DOHH2 (cell line): ENCODE measurements at regions not wholly inside any gene's neighbourhood (a gene's known extent, or its start where the extent isn't known, plus 50 kb on each side); places are given as distances from the start of the nearest gene placed in this dataset.

Experiments
- H3F3A ChIP-seq: fragments of 200-600 bp; sonication (generic), shearing (Covaris generic); 2 replicates; pipeline ENCODE4 v1.6.0; 2016; ENCODE audit warnings: antibody characterized with exemption, mild to moderate bottlenecking; ENCODE audit not compliant: control insufficient read depth, insufficient read depth
- H3K27ac ChIP-seq: fragments of 200-600 bp; sonication (generic); 2 replicates; pipeline ENCODE4 v1.5.1; 2014; ENCODE audit warnings: low read depth, mild to moderate bottlenecking, low read length, moderate library complexity
- H3K27me3 ChIP-seq: fragments of 200-600 bp; sonication (generic); 2 replicates; pipeline ENCODE4 v1.6.1; 2014; ENCODE audit warnings: mild to moderate bottlenecking, low read length, mixed read lengths; ENCODE audit not compliant: control insufficient read depth
- H3K36me3 ChIP-seq: fragments of 200-600 bp; sonication (generic); 2 replicates; pipeline ENCODE4 v1.6.1; 2014; ENCODE audit warnings: mild to moderate bottlenecking, low read length, moderate library complexity, mixed read lengths; ENCODE audit not compliant: control insufficient read depth
- H3K4me1 ChIP-seq: fragments of 200-600 bp; sonication (generic); 2 replicates; pipeline ENCODE4 v1.6.1; 2014; ENCODE audit warnings: mild to moderate bottlenecking, low read length, mixed read lengths; ENCODE audit not compliant: control insufficient read depth
- H3K4me2 ChIP-seq: fragments of 200-600 bp; sonication (generic); 2 replicates; pipeline ENCODE4 v1.6.0; 2014; ENCODE audit warnings: mild to moderate bottlenecking, low read length, moderate library complexity
- H3K4me3 ChIP-seq: fragments of 200-600 bp; sonication (generic); 2 replicates; pipeline ENCODE4 v1.5.1; 2014; ENCODE audit warnings: mild to moderate bottlenecking, low read length, mixed read lengths
- H3K79me2 ChIP-seq: fragments of 200-600 bp; sonication (generic); 2 replicates; pipeline ENCODE4 v1.6.1; 2014; ENCODE audit warnings: mild to moderate bottlenecking, low read length, mixed read lengths; ENCODE audit not compliant: control insufficient read depth
- H3K9me2 ChIP-seq: fragments of 200-600 bp; sonication (generic); replicated peaks from 2 replicates; pipeline ENCODE4 v1.6.1; 2014; ENCODE audit warnings: mild to moderate bottlenecking, low read length, mixed read lengths; ENCODE audit not compliant: control insufficient read depth
- H3K9me3 ChIP-seq: fragments of 200-600 bp; sonication (generic); 2 replicates; pipeline ENCODE4 v1.6.1; 2014; ENCODE audit warnings: antibody characterized with exemption, low read length, mixed read lengths; ENCODE audit not compliant: control insufficient read depth, insufficient read depth
- H4K20me1 ChIP-seq: fragments of 200-600 bp; sonication (generic); 2 replicates; pipeline ENCODE4 v1.6.0; 2014; ENCODE audit warnings: low read depth, mild to moderate bottlenecking, antibody characterized with exemption, low read length, moderate library complexity; ENCODE audit not compliant: control insufficient read depth, insufficient read depth
- EZH2phosphoT487 ChIP-seq: fragments of 200-600 bp; sonication (generic); IDR thresholded peaks from 2 replicates; pipeline ENCODE4 v1.6.1; 2017; ENCODE audit warnings: borderline replicate concordance, mild to moderate bottlenecking, antibody characterized with exemption, low read length, moderate library complexity, mixed read lengths
- TF ChIP-seq, protein P1 (sequence below): fragments of 200-600 bp; sonication (generic); IDR thresholded peaks from one replicate; pipeline ENCODE4 v1.5.1; 2014; ENCODE audit warnings: antibody characterized with exemption, mild to moderate bottlenecking, low read depth, low read length; ENCODE audit not compliant: poor library complexity, severe bottlenecking

DNA sequence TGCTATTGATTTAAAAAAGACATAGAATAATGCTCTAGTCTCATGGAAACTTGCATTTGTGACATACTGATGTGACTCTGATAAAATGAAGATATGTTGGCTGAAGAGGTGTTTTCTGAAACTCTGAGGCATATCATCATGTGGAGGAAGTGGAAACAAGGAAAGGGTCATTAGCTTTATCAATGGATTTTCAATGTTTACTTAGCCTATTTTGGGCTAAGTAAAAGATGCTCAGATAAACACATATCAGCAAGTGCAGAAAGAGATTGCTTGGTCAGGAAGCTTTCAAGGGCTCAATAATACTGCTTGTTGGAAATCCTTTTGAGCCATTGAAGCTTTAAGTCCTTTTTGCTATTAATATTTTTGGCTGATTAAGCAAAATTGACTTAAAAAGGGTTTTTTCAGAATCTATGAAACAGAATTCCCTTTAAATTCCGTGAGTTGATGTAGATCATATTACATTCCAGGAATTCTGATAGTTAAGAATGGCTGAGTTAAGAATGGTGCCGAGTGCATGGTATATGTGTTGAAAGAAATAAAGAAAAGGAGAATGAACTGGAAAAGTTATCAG is 952.8 kb upstream of the SPRY2 start:
- H3K9me2 ChIP-seq, result no peaks in the 10 kb centered on the region
- H4K20me1 ChIP-seq, result no peaks in the 10 kb centered on the region
- TF ChIP-seq EZH2phosphoT487, result no peak
- TF ChIP-seq, protein P1, sequence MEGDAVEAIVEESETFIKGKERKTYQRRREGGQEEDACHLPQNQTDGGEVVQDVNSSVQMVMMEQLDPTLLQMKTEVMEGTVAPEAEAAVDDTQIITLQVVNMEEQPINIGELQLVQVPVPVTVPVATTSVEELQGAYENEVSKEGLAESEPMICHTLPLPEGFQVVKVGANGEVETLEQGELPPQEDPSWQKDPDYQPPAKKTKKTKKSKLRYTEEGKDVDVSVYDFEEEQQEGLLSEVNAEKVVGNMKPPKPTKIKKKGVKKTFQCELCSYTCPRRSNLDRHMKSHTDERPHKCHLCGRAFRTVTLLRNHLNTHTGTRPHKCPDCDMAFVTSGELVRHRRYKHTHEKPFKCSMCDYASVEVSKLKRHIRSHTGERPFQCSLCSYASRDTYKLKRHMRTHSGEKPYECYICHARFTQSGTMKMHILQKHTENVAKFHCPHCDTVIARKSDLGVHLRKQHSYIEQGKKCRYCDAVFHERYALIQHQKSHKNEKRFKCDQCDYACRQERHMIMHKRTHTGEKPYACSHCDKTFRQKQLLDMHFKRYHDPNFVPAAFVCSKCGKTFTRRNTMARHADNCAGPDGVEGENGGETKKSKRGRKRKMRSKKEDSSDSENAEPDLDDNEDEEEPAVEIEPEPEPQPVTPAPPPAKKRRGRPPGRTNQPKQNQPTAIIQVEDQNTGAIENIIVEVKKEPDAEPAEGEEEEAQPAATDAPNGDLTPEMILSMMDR, result no peak
- no peaks in the 10 kb centered on the region for H3K9me3 ChIP-seq
- no peak overlapping the region for H3K27ac ChIP-seq
- H3K4me3 ChIP-seq, result no peak overlapping the region
- no peaks in the 10 kb centered on the region for H3F3A ChIP-seq
- H3K36me3 ChIP-seq, result no peaks in the 10 kb centered on the region
- no peaks in the 10 kb centered on the region for H3K79me2 ChIP-seq
- H3K4me1 ChIP-seq, result no peaks in the 10 kb centered on the region
- no peaks in the 10 kb centered on the region for H3K27me3 ChIP-seq
- H3K4me2 ChIP-seq, result no peak overlapping the region

DNA sequence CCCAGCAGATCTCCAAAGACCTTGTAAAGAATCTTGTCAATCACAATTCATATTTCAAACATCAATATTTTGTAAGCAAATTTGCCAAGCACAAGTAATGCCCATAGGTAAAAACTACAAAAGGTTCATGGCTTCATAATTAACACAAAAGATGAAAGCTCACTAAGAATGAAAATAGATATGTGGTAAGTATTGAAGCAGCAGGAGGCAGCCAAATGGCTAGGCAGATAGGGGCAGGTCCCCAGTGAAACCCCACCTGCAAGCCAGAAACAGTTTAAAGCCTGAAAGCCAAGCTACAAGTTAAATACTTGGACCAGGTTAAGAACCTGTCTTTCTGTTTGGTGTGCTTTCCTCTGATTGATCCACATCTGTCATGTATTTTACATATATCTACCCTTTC is 942.6 kb upstream of the SPRY2 start:
- Histone ChIP-seq H3K4me3 (no peak overlapping the region), H4K20me1 (no peaks in the 10 kb centered on the region), H3K9me2 (no peaks in the 10 kb centered on the region), H3K79me2 (no peaks in the 10 kb centered on the region), H3K27ac (no peak overlapping the region), H3K36me3 (no peaks in the 10 kb centered on the region), H3K4me1 (no peaks in the 10 kb centered on the region), H3K4me2 (no peak overlapping the region), H3F3A (no peaks in the 10 kb centered on the region), H3K9me3 (no peaks in the 10 kb centered on the region), H3K27me3 (no peaks in the 10 kb centered on the region)
- TF ChIP-seq, protein P1, result no peak
- TF ChIP-seq EZH2phosphoT487, result no peak

DNA sequence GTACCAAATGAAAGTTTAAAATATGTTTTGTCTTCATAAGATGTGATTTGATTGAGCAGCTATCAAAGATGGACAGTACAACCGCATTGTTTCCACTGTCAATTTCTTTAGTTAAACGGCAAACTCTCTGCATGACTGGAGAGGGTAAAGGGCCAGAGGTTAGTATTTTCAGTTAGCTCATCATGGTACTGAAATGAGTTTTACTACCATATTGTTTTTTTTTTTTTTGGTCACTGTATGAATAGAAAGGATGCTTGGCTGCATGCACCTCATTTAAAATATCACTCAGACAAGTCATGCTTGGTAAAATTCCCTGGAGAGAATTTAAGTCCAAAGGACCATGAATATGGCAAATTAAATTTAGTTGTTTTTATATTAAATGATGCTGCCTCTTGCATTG is 942.1 kb upstream of the SPRY2 start:
- Histone ChIP-seq H3F3A (no peaks in the 10 kb centered on the region), H3K4me1 (no peaks in the 10 kb centered on the region), H3K4me3 (no peak overlapping the region), H3K36me3 (no peaks in the 10 kb centered on the region), H3K27me3 (no peaks in the 10 kb centered on the region), H3K9me3 (no peaks in the 10 kb centered on the region), H3K27ac (no peak overlapping the region), H3K4me2 (no peak overlapping the region), H3K79me2 (no peaks in the 10 kb centered on the region), H4K20me1 (no peaks in the 10 kb centered on the region), H3K9me2 (no peaks in the 10 kb centered on the region)
- TF ChIP-seq, protein P1, result no peak
- TF ChIP-seq EZH2phosphoT487, result no peak
